ENCODE measurements at regions not wholly inside any gene's neighbourhood (a gene's known extent, or its start where the extent isn't known, plus 50 kb on each side); places are given as distances from the start of the nearest gene placed in this dataset.
A peak's percentile ranks its signal among the peaks of the same experiment; 100 is the strongest.

- Mint-ChIP-seq H3K27ac (no peak overlapping the region), H3K36me3 (no peaks in the 10 kb centered on the region), H3K4me1 (peaks cover 0 to 4% (median 0%) of the 10 kb centered on the region in 3 donors), H3K9me3 (no peaks in the 10 kb centered on the region), H3K27me3 (peaks cover 6 to 12% of the 10 kb centered on the region in 2 donors), H3K4me3 (no peak overlapping the region)
- ChIA-PET POLR2A (no interaction called here), CTCF (no interaction called here)
- no peak for DNase-seq
- no peaks in the 10 kb centered on the region for H3K4me1 ChIP-seq (ENCODE audit: insufficient read depth, low read length)
- H3K9me3 ChIP-seq (ENCODE audit: low read length): no peaks in the 10 kb centered on the region
- no peak overlapping the region for H3K27ac ChIP-seq (ENCODE audit: low read depth, low read length)
- H3K36me3 ChIP-seq (ENCODE audit: insufficient read depth, low read length): no peaks in the 10 kb centered on the region
- no peaks in the 10 kb centered on the region for H3K27me3 ChIP-seq (ENCODE audit: insufficient read depth, low read length, poor library complexity, severe bottlenecking)
- H3K4me3 ChIP-seq (ENCODE audit: low read length): no peak overlapping the region
These were observed 53.3 kb upstream of the LOXL4 start for GRCh38 chr10:98321186-98321780.

GRCh38 chr10:98320486-98321185 is 52.6 kb upstream of the LOXL4 start:
- H3K9me3 ChIP-seq (ENCODE audit: low read length): no peaks in the 10 kb centered on the region
- H3K27ac ChIP-seq (ENCODE audit: low read depth, low read length): no peak overlapping the region
- Mint-ChIP-seq H3K27ac (no peak overlapping the region), H3K27me3 (peaks cover 7 to 14% of the 10 kb centered on the region in 2 donors), H3K9me3 (no peaks in the 10 kb centered on the region), H3K4me1 (peaks cover 0 to 4% (median 0%) of the 10 kb centered on the region in 3 donors), H3K36me3 (no peaks in the 10 kb centered on the region), H3K4me3 (no peak overlapping the region)
- CTCF ChIA-PET: no interaction called here
- H3K4me1 ChIP-seq (ENCODE audit: insufficient read depth, low read length): no peaks in the 10 kb centered on the region
- H3K36me3 ChIP-seq (ENCODE audit: insufficient read depth, low read length): no peaks in the 10 kb centered on the region
- DNase-seq: no peak
- H3K27me3 ChIP-seq (ENCODE audit: insufficient read depth, low read length, poor library complexity, severe bottlenecking): no peaks in the 10 kb centered on the region
- no peak overlapping the region for H3K4me3 ChIP-seq (ENCODE audit: low read length)
- POLR2A ChIA-PET: no interaction called here

GRCh38 chr10:98318861-98319260 is 50.9 kb upstream of the LOXL4 start:
- H3K36me3 Mint-ChIP-seq: no peaks in the 10 kb centered on the region
- POLR2A ChIA-PET: no interaction called here
- CTCF ChIA-PET: no interaction called here
- no peaks in the 10 kb centered on the region for H3K9me3 Mint-ChIP-seq
- H3K27me3 Mint-ChIP-seq: peaks cover 8 to 24% of the 10 kb centered on the region in 2 donors
- DNase-seq: no peak
- Histone ChIP-seq H3K27me3 (ENCODE audit: insufficient read depth, low read length, poor library complexity, severe bottlenecking) (no peaks in the 10 kb centered on the region), H3K4me3 (ENCODE audit: low read length) (no peak overlapping the region), H3K36me3 (ENCODE audit: insufficient read depth, low read length) (no peaks in the 10 kb centered on the region), H3K9me3 (ENCODE audit: low read length) (no peaks in the 10 kb centered on the region), H3K27ac (ENCODE audit: low read depth, low read length) (no peak overlapping the region), H3K4me1 (ENCODE audit: insufficient read depth, low read length) (no peaks in the 10 kb centered on the region)
- peaks cover 0 to 4% (median 0%) of the 10 kb centered on the region in 3 donors for H3K4me1 Mint-ChIP-seq
- H3K4me3 Mint-ChIP-seq: no peak overlapping the region
- peak overlapping the region in 1 of 8 donors; percentile 63 for H3K27ac Mint-ChIP-seq
